ENCODE measurements at regions not wholly inside any gene's neighbourhood (a gene's known extent, or its start where the extent isn't known, plus 50 kb on each side); places are given as distances from the start of the nearest gene placed in this dataset.

GRCh38 chr3:22360164-22360563 lies 609.2 kb upstream of the ZNF385D start:
- no peak for TF ChIP-seq CTCF (IDR thresholded peaks at IDR 0.05; ENCODE audit: insufficient read depth, low read depth, low read length, missing control alignments)
- no peak overlapping the region for H3K4me3 ChIP-seq (ENCODE audit: low read length)
- DNase-seq (ENCODE audit: low read depth), result no peak

GRCh38 chr3:22360970-22361369 lies 610.0 kb upstream of the ZNF385D start:
- no peak for TF ChIP-seq CTCF (IDR thresholded peaks at IDR 0.05; ENCODE audit: insufficient read depth, low read depth, low read length, missing control alignments)
- no peak for DNase-seq (ENCODE audit: low read depth)
- no peak overlapping the region for H3K4me3 ChIP-seq (ENCODE audit: low read length)

- no peak for DNase-seq (ENCODE audit: low read depth)
- TF ChIP-seq CTCF (IDR thresholded peaks at IDR 0.05; ENCODE audit: insufficient read depth, low read depth, low read length, missing control alignments), result no peak
- H3K4me3 ChIP-seq (ENCODE audit: low read length), result no peak overlapping the region
These were observed 610.5 kb upstream of the ZNF385D start for GRCh38 chr3:22361521-22361920.

- DNase-seq (ENCODE audit: low read depth), result no peak
- TF ChIP-seq CTCF (IDR thresholded peaks at IDR 0.05; ENCODE audit: insufficient read depth, low read depth, low read length, missing control alignments), result no peak
- no peak overlapping the region for H3K4me3 ChIP-seq (ENCODE audit: low read length)
These were observed 613.8 kb upstream of the ZNF385D start for GRCh38 chr3:22364851-22365250.

- no peak overlapping the region for H3K4me3 ChIP-seq (ENCODE audit: low read length)
- DNase-seq (ENCODE audit: low read depth), result no peak
- TF ChIP-seq CTCF (IDR thresholded peaks at IDR 0.05; ENCODE audit: insufficient read depth, low read depth, low read length, missing control alignments), result no peak
These were observed 615.8 kb upstream of the ZNF385D start for GRCh38 chr3:22366781-22367180.

- TF ChIP-seq CTCF (IDR thresholded peaks at IDR 0.05; ENCODE audit: insufficient read depth, low read depth, low read length, missing control alignments), result no peak
- no peak overlapping the region for H3K4me3 ChIP-seq (ENCODE audit: low read length)
- no peak for DNase-seq (ENCODE audit: low read depth)
These were observed 620.0 kb upstream of the ZNF385D start for GRCh38 chr3:22371036-22371435.

GRCh38 chr3:22371607-22372291 lies 620.7 kb upstream of the ZNF385D start:
- DNase-seq (ENCODE audit: low read depth), result no peak
- no peak overlapping the region for H3K4me3 ChIP-seq (ENCODE audit: low read length)
- TF ChIP-seq CTCF (IDR thresholded peaks at IDR 0.05; ENCODE audit: insufficient read depth, low read depth, low read length, missing control alignments), result no peak

Measured in epithelial cell of esophagus (primary cell).